ENCODE measurements at regions not wholly inside any gene's neighbourhood (a gene's known extent, or its start where the extent isn't known, plus 50 kb on each side); places are given as distances from the start of the nearest gene placed in this dataset.
"Not testable (repeated sequence)": the region's sequence is repeated elsewhere in the genome, so short reads cannot be mapped to it uniquely, and the experiment has no call there.

DNA sequence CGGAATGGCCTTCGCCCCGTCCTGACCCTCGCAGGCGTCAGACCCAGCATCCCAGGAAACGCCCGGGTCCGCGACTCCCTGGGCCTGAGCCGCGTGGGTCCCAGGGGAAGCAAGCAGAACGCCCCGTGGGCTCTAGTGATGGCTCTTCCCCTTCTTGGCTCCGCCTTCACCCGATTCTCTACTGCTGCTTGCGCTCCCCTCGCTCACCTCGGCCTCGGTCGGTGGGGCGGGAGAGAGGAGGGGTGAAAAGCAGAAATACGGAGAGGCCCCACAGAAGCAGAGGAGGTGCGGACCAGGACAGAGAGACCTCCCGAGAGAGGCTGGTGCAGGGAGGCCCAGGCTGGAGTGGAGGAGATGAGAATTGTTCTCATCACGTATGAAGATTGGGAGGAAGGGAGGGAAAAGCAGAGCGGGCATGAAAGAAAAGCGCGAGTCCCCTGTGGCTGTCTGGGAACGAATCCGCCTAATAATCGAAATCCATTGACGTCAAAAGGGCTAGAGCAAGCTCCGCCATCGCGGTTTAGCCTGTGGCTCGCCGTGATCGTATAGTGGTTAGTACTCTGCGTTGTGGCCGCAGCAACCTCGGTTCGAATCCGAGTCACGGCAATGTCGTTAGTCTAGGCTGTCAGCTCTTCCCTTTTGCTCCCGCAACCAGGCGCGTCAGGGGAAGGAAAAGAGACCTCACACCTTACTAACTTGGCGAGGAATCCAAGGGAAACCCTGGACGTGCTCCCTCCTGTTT, 128.9 kb upstream of the NBPF11 start:
- not testable (repeated sequence) for TF ChIP-seq POLR2A (conservative IDR thresholded peaks at IDR 0.05); DNMT1 (IDR thresholded peaks at IDR 0.05); CBX5 (IDR thresholded peaks at IDR 0.05; ENCODE audit: borderline replicate concordance, low read depth); ZNF175 (CRISPR knock-in tag; IDR thresholded peaks at IDR 0.05; ENCODE audit: low read depth); EGR1 (conservative IDR thresholded peaks at IDR 0.05)
- TF ChIP-seq, protein P1, sequence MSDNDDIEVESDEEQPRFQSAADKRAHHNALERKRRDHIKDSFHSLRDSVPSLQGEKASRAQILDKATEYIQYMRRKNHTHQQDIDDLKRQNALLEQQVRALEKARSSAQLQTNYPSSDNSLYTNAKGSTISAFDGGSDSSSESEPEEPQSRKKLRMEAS (CRISPR knock-in tag; IDR thresholded peaks at IDR 0.05), result not testable (repeated sequence)

Measured in K562 (cell line).